A549 (cell line): ENCODE measurements at regions not wholly inside any gene's neighbourhood (a gene's known extent, or its start where the extent isn't known, plus 50 kb on each side); places are given as distances from the start of the nearest gene placed in this dataset.
"Not testable (repeated sequence)": the region's sequence is repeated elsewhere in the genome, so short reads cannot be mapped to it uniquely, and the experiment has no call there.

Source experiments
- ATAC-seq, 2 experiments: fragments of 200-7000 bp in 1 of 2; fragments of >200 bp in 1 of 2; cut with Nextera tagmentation in 1 of 2; cut with Tn5 transposase in 1 of 2; 3 replicates each; pipeline versions ENCODE4 v1.8.0 to v1.9.1; 2018 to 2020; ENCODE audit warnings: mild to moderate bottlenecking in 1 of 2, moderate library complexity in 1 of 2
- CTCF ChIA-PET: fragments of 300-600 bp; sonication (Branson Sonifier 250); formaldehyde crosslinking; extraction: SDS; loops from one replicate; lab custom pipeline; 2021; ENCODE audit warnings: antibody characterized with exemption, inconsistent platforms; lab: Yijun Ruan, JAX
- POLR2A ChIA-PET: fragments of 350-600 bp; formaldehyde crosslinking; extraction: SDS; loops from one replicate; lab custom pipeline; 2021; ENCODE audit warnings: antibody characterized with exemption, inconsistent platforms; lab: Yijun Ruan, JAX
- DNase-seq, 2 experiments: peaks; one replicate each; pipeline versions ENCODE4 v3.0.0 to v3.0.0-alpha.2; 2011 to 2016; ENCODE audit warnings: low read depth in 1 of 2, low spot score in 1 of 2
- FAIRE-seq: peaks from 2 replicates; lab custom pipeline; 2011; peaks lifted over from hg19 to GRCh38; lab: Jason Lieb, UNC
- H3K27ac ChIP-seq, 2 experiments: fragments of >200 bp; sonication (Bioruptor Twin); formaldehyde crosslinking; 3 replicates each; pipeline ENCODE4 v1.5.1; 2016 to 2017
- H3K4me1 ChIP-seq: fragments of >200 bp; sonication (Bioruptor Twin); formaldehyde crosslinking; 3 replicates; pipeline ENCODE4 v1.6.1; 2016
- H3K4me2 ChIP-seq: fragments of >200 bp; sonication (Bioruptor Twin); formaldehyde crosslinking; 3 replicates; pipeline ENCODE4 v1.6.1; 2016
- H3K4me3 ChIP-seq: fragments of >200 bp; sonication (Bioruptor Twin); formaldehyde crosslinking; 3 replicates; pipeline ENCODE4 v1.5.1; 2016
- H3K9me3 ChIP-seq: fragments of >200 bp; sonication (Bioruptor Twin); formaldehyde crosslinking; 3 replicates; pipeline ENCODE4 v1.6.1; 2016
- BCL3 ChIP-seq: fragments of >200 bp; sonication (Bioruptor Twin); formaldehyde crosslinking; IDR thresholded peaks from 3 replicates; pipeline ENCODE4 v1.6.1; 2016
- BHLHE40 ChIP-seq: IDR thresholded peaks from 2 replicates; pipeline ENCODE4 v1.6.1; 2012; ENCODE audit warnings: low read depth, low read length, inconsistent platforms
- CTCF ChIP-seq: fragments of >200 bp; sonication (Bioruptor Twin); formaldehyde crosslinking; IDR thresholded peaks from 3 replicates; pipeline ENCODE4 v1.5.1; 2016
- ESRRA ChIP-seq: fragments of 150-350 bp; IDR thresholded peaks from 2 replicates; pipeline ENCODE4 v1.6.1; 2014; ENCODE audit warnings: mild to moderate bottlenecking, low read length, borderline replicate concordance
- FOSB ChIP-seq: fragments of 250-450 bp; sonication (Bioruptor Pico); IDR thresholded peaks from 2 replicates; pipeline ENCODE4 v1.5.0; 2020; ENCODE audit warnings: mild to moderate bottlenecking, moderate library complexity
- HDAC2 ChIP-seq: fragments of 200-600 bp; sonication (generic); IDR thresholded peaks from 2 replicates; pipeline ENCODE4 v1.6.1; 2016
- HOXA7 ChIP-seq: fragments of 250-450 bp; sonication (Bioruptor Pico); IDR thresholded peaks from 2 replicates; pipeline ENCODE4 v1.5.0; 2020; ENCODE audit warnings: mild to moderate bottlenecking, moderate library complexity
- KDM5A ChIP-seq: fragments of 200-600 bp; sonication (generic); IDR thresholded peaks from 2 replicates; pipeline ENCODE4 v1.6.1; 2016; ENCODE audit warnings: antibody characterized with exemption, mild to moderate bottlenecking
- MYC ChIP-seq: IDR thresholded peaks from 2 replicates; pipeline ENCODE4 v1.6.1; 2012; ENCODE audit warnings: mild to moderate bottlenecking, inconsistent platforms, low read length, improper control_type of control experiment, borderline replicate concordance
- NFE2L2 ChIP-seq: fragments of 150-350 bp; conservative IDR thresholded peaks from 2 replicates; pipeline ENCODE4 v1.6.1; 2014; ENCODE audit warnings: low read length
- NPAS2 ChIP-seq: fragments of 250-450 bp; sonication (Bioruptor Pico); IDR thresholded peaks from 2 replicates; pipeline ENCODE4 v1.8.0; 2022; ENCODE audit warnings: mild to moderate bottlenecking, moderate library complexity, borderline replicate concordance
- PHF8 ChIP-seq: fragments of 200-600 bp; sonication (generic); IDR thresholded peaks from 2 replicates; pipeline ENCODE4 v1.6.1; 2016; ENCODE audit warnings: low read depth, mild to moderate bottlenecking, antibody characterized with exemption, moderate library complexity, borderline replicate concordance
- REST ChIP-seq: fragments of 200-600 bp; sonication (generic); IDR thresholded peaks from 2 replicates; pipeline ENCODE4 v1.6.1; 2016; ENCODE audit warnings: antibody characterized with exemption, mild to moderate bottlenecking, moderate library complexity
- RFX5 ChIP-seq: fragments of 450-650 bp; IDR thresholded peaks from 2 replicates; pipeline ENCODE4 v1.7.1; 2014; ENCODE audit warnings: antibody characterized with exemption, mild to moderate bottlenecking, moderate library complexity
- RNF2 ChIP-seq: fragments of 200-600 bp; sonication (generic); IDR thresholded peaks from 2 replicates; pipeline ENCODE4 v1.6.1; 2016; ENCODE audit warnings: low read depth, mild to moderate bottlenecking, antibody characterized with exemption, moderate library complexity, borderline replicate concordance
- SMC3 ChIP-seq: fragments of >200 bp; sonication (Bioruptor Twin); formaldehyde crosslinking; IDR thresholded peaks from 3 replicates; pipeline ENCODE4 v1.6.1; 2018; ENCODE audit warnings: inconsistent platforms
- ZC3H11A ChIP-seq: fragments of 450-650 bp; IDR thresholded peaks from 2 replicates; pipeline ENCODE4 v1.6.1; 2014; ENCODE audit warnings: antibody characterized with exemption, mild to moderate bottlenecking
- ZNF302 ChIP-seq: fragments of 250-450 bp; sonication (Bioruptor Pico); IDR thresholded peaks from 2 replicates; pipeline ENCODE4 v1.9.0; 2021; ENCODE audit warnings: inconsistent platforms, mild to moderate bottlenecking, moderate library complexity
- WGBS: methylation state at CpG from one replicate; pipeline ENCODE4 v1.1.6; 2017; ENCODE audit errors: missing lambda C conversion rate; 5-methylcytosine and 5-hydroxymethylcytosine counted together
- TF ChIP-seq, protein P1 (sequence below): fragments of >200 bp; sonication (Bioruptor Twin); formaldehyde crosslinking; IDR thresholded peaks from 2 replicates; pipeline ENCODE4 v1.6.1; 2016
- TF ChIP-seq, protein P2 (sequence below): IDR thresholded peaks from 2 replicates; pipeline ENCODE4 v1.6.1; 2012
- TF ChIP-seq, protein P3 (sequence below): fragments of 150-350 bp; IDR thresholded peaks from 2 replicates; pipeline ENCODE4 v1.6.1; 2014; ENCODE audit warnings: low read depth, mild to moderate bottlenecking, low read length
- TF ChIP-seq, protein P4 (sequence below): fragments of 250-450 bp; sonication (Bioruptor Pico); IDR thresholded peaks from 2 replicates; pipeline ENCODE4 v1.5.0; 2020; ENCODE audit warnings: low read depth, mild to moderate bottlenecking, moderate library complexity

DNA sequence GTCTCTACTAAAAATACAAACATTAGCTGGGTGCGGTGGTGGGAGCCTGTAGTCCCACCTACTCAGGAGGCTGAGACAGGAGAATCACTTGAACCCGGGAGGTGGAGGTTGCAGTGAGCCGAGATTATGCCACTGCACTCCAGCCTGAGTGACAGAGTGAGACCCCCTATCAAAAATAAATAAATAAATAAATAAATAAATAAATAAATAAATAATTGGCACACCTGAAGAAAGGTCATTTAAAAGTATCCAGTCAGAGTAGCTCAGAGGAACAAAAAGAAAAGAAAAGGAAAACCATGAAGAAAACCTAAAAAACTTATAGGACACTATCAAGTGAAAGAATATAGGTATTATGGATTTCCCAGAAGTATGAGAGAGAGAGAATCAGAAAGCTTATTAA lies 330.1 kb upstream of the AR start:
- WGBS, result 20% methylated on average over 3 of the region's 3 CpGs
- H3K4me1 ChIP-seq, H3K4me2 ChIP-seq, FAIRE-seq, H3K9me3 ChIP-seq, H3K4me3 ChIP-seq, ATAC-seq, POLR2A ChIA-PET, H3K27ac ChIP-seq, CTCF ChIA-PET, DNase-seq: not testable (repeated sequence)
- TF ChIP-seq ZC3H11A, result peak; percentile 55

GRCh38 chrX:67207912-67208311 lies 335.9 kb upstream of the AR start:
- Histone ChIP-seq H3K9me3 (no peaks in the 10 kb centered on the region), H3K4me3 (no peak overlapping the region)
- 6% methylated on average over 2 of the region's 4 CpGs for WGBS
- POLR2A ChIA-PET, result no interaction called here
- FAIRE-seq (no peak), DNase-seq (no peak), ATAC-seq (no peak)
- CTCF ChIA-PET, result no interaction called here
- no peak for TF ChIP-seq HOXA7 (CRISPR knock-in tag)
- TF ChIP-seq, protein P1, sequence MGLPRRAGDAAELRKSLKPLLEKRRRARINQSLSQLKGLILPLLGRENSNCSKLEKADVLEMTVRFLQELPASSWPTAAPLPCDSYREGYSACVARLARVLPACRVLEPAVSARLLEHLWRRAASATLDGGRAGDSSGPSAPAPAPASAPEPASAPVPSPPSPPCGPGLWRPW, result no peak
- TF ChIP-seq, all 56 proteins: peak for 0
- Histone ChIP-seq H3K27ac (no peak overlapping the region), H3K4me2 (no peak overlapping the region), H3K4me1 (no peaks in the 10 kb centered on the region)

- H3K27ac ChIP-seq, result no peak overlapping the region
- DNase-seq (no peak), ATAC-seq (no peak), FAIRE-seq (no peak)
- ChIA-PET POLR2A (no interaction called here), CTCF (no interaction called here)
- no peak overlapping the region for H3K4me2 ChIP-seq
- H3K4me1 ChIP-seq, result no peaks in the 10 kb centered on the region
- WGBS, result 7% methylated on average over 2 of the region's 2 CpGs
- no peaks in the 10 kb centered on the region for H3K9me3 ChIP-seq
- no peak overlapping the region for H3K4me3 ChIP-seq
- TF ChIP-seq, protein P2, sequence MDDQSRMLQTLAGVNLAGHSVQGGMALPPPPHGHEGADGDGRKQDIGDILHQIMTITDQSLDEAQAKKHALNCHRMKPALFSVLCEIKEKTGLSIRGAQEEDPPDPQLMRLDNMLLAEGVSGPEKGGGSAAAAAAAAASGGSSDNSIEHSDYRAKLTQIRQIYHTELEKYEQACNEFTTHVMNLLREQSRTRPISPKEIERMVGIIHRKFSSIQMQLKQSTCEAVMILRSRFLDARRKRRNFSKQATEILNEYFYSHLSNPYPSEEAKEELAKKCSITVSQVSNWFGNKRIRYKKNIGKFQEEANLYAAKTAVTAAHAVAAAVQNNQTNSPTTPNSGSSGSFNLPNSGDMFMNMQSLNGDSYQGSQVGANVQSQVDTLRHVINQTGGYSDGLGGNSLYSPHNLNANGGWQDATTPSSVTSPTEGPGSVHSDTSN, result no peak
- TF ChIP-seq BCL3 (no peak), HDAC2 (no peak), RNF2 (no peak), REST (no peak), RFX5 (no peak), CTCF (no peak), NFE2L2 (no peak), ZNF302 (CRISPR knock-in tag) (no peak), PHF8 (no peak), KDM5A (no peak), FOSB (CRISPR knock-in tag) (no peak), MYC (no peak), NPAS2 (CRISPR knock-in tag) (no peak), SMC3 (no peak), ESRRA (no peak), ZC3H11A (no peak), BHLHE40 (no peak)
- TF ChIP-seq, protein P3, sequence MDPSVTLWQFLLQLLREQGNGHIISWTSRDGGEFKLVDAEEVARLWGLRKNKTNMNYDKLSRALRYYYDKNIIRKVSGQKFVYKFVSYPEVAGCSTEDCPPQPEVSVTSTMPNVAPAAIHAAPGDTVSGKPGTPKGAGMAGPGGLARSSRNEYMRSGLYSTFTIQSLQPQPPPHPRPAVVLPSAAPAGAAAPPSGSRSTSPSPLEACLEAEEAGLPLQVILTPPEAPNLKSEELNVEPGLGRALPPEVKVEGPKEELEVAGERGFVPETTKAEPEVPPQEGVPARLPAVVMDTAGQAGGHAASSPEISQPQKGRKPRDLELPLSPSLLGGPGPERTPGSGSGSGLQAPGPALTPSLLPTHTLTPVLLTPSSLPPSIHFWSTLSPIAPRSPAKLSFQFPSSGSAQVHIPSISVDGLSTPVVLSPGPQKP, result no peak
- TF ChIP-seq, protein P4, sequence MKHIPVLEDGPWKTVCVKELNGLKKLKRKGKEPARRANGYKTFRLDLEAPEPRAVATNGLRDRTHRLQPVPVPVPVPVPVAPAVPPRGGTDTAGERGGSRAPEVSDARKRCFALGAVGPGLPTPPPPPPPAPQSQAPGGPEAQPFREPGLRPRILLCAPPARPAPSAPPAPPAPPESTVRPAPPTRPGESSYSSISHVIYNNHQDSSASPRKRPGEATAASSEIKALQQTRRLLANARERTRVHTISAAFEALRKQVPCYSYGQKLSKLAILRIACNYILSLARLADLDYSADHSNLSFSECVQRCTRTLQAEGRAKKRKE (CRISPR knock-in tag), result no peak
- TF ChIP-seq, all 56 proteins: peak for 0
Measured at GRCh38 chrX:67159437-67159836, 384.4 kb upstream of the AR start.
